ENCODE measurements at regions not wholly inside any gene's neighbourhood (a gene's known extent, or its start where the extent isn't known, plus 50 kb on each side); places are given as distances from the start of the nearest gene placed in this dataset.

DNA sequence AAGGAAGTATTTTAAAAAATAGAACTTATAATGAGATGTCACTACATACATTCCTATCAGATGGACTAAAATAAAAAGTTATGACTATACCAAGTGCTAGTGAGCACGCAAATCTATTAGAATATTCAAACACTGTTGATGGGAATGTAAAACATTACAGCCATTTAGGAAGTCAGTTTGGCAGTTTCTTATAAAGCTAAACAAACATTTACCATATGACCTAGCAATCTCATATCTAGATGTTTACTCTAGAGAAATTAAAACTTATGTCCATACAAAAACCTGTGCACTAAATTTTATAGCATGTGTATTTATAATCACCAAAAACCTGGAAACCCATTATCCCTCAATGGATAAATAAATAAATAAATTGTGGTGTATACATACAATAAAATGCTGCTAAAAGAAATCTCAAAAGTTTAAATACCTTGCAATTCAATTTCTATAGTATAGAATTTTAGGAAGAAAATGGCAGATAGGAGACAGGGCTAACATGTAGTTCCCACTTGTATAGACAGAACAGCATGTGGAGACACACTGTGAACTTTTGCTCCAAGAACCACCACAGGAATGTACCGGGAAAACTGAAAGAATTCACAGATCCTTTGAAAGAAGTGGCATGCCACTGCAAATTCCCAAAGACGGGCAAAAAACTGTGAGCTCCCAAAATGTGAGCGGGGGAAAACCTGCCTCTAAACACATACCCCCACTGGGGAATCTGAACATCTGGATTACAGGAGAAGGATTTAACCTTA, 174.6 kb upstream of the SPEF2 start:
- no peak overlapping the region for H3K4me3 ChIP-seq
- H3K9me3 ChIP-seq: no peaks in the 10 kb centered on the region
- H3K4me1 ChIP-seq: no peaks in the 10 kb centered on the region
- no peaks in the 10 kb centered on the region for H3K27me3 ChIP-seq
- intact Hi-C loops (cut with DNase I): no loop called here
- no peak for DNase-seq (ENCODE audit: low spot score in 2 of 2)
- H3K36me3 ChIP-seq: no peaks in the 10 kb centered on the region
- TF ChIP-seq, protein P1, sequence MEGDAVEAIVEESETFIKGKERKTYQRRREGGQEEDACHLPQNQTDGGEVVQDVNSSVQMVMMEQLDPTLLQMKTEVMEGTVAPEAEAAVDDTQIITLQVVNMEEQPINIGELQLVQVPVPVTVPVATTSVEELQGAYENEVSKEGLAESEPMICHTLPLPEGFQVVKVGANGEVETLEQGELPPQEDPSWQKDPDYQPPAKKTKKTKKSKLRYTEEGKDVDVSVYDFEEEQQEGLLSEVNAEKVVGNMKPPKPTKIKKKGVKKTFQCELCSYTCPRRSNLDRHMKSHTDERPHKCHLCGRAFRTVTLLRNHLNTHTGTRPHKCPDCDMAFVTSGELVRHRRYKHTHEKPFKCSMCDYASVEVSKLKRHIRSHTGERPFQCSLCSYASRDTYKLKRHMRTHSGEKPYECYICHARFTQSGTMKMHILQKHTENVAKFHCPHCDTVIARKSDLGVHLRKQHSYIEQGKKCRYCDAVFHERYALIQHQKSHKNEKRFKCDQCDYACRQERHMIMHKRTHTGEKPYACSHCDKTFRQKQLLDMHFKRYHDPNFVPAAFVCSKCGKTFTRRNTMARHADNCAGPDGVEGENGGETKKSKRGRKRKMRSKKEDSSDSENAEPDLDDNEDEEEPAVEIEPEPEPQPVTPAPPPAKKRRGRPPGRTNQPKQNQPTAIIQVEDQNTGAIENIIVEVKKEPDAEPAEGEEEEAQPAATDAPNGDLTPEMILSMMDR (IDR thresholded peaks at IDR 0.05): no peak
- H3K27ac ChIP-seq: no peak overlapping the region

DNA sequence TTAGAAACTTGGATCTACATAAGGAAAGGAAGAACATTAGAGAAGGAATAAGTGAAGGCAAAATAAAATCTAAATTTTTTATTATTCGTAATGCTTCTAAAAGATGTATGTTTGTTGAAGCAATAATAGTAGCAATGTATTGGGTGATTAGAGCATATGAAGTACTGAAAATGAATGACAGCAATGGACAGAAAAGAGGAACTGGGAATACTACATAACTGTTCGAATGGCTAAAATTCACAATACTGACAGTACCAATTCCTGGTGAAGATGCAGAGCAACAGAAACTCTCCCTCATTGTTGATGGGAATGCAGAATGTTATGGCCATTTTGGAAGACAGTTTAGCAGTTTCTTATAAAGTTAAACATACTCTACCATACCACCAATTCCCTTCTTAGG, 177.3 kb upstream of the SPEF2 start:
- Histone ChIP-seq H3K27ac (no peak overlapping the region), H3K4me3 (no peak overlapping the region), H3K4me1 (no peaks in the 10 kb centered on the region), H3K9me3 (no peaks in the 10 kb centered on the region), H3K36me3 (no peaks in the 10 kb centered on the region), H3K27me3 (no peaks in the 10 kb centered on the region)
- intact Hi-C loops (cut with DNase I): no loop called here
- TF ChIP-seq, protein P1 (IDR thresholded peaks at IDR 0.05): no peak
- DNase-seq (ENCODE audit: low spot score in 2 of 2): no peak

DNA sequence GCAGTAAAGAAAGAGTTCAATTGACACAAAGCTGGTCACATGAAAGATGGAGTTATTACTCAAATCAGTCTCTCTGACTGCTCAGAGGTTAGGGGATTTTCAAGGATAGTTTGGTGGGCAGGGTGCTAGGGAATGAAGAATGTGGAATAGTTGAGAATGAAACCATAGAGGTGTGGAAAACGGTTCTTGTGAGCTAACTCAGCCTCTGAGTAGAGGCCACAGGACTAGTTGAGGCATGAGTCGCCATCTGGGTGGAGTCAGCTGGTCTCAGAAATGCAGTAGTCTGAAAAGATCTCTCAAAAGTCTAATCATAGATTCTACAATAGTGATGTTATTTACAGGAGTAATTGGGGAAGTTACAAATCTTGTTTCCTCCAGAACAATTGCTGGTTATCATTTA, 178.9 kb upstream of the SPEF2 start:
- intact Hi-C loops (cut with DNase I): no loop called here
- TF ChIP-seq, protein P1 (IDR thresholded peaks at IDR 0.05): no peak
- no peaks in the 10 kb centered on the region for H3K27me3 ChIP-seq
- H3K9me3 ChIP-seq: no peaks in the 10 kb centered on the region
- H3K4me1 ChIP-seq: no peaks in the 10 kb centered on the region
- no peak overlapping the region for H3K4me3 ChIP-seq
- DNase-seq (ENCODE audit: low spot score in 2 of 2): no peak
- no peaks in the 10 kb centered on the region for H3K36me3 ChIP-seq
- H3K27ac ChIP-seq: no peak overlapping the region

DNA sequence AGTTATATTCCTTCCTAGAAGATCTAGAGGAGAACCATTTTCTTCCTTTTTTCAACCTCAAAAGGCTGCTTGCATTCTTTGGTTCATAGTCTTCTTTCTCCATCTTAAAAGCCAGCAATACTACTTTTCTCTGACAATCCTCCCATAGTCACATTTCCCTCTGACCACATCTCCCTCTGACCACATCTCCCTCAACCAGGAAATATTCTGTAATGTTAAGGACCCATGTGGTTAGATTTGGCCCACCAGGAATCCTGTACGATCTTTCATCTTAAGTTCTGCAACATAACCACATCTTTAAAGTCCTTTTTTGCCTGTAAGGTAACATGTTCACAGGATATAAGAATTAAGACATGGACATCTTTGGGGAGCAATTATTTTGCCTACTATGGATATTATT, 179.4 kb upstream of the SPEF2 start:
- Histone ChIP-seq H3K4me1 (no peaks in the 10 kb centered on the region), H3K27me3 (no peaks in the 10 kb centered on the region), H3K9me3 (no peaks in the 10 kb centered on the region), H3K4me3 (no peak overlapping the region), H3K36me3 (no peaks in the 10 kb centered on the region), H3K27ac (no peak overlapping the region)
- TF ChIP-seq, protein P1 (IDR thresholded peaks at IDR 0.05): no peak
- intact Hi-C loops (cut with DNase I): no loop called here
- DNase-seq (ENCODE audit: low spot score in 2 of 2): no peak

- H3K9me3 ChIP-seq: no peaks in the 10 kb centered on the region
- DNase-seq (ENCODE audit: low spot score in 2 of 2): no peak
- H3K27ac ChIP-seq: no peak overlapping the region
- intact Hi-C loops (cut with DNase I): no loop called here
- H3K27me3 ChIP-seq: no peaks in the 10 kb centered on the region
- no peak overlapping the region for H3K4me3 ChIP-seq
- H3K4me1 ChIP-seq: no peaks in the 10 kb centered on the region
- H3K36me3 ChIP-seq: no peaks in the 10 kb centered on the region
- TF ChIP-seq, protein P1 (IDR thresholded peaks at IDR 0.05): no peak
Measured at GRCh38 chr5:35436400-35437057, 181.1 kb upstream of the SPEF2 start.
